ENCODE measurements at regions not wholly inside any gene's neighbourhood (a gene's known extent, or its start where the extent isn't known, plus 50 kb on each side); places are given as distances from the start of the nearest gene placed in this dataset.

GRCh38 chrX:80316526-80316925 lies 103.7 kb upstream of the TENT5D start:
- TF ChIP-seq POLR2A (IDR thresholded peaks at IDR 0.05; ENCODE audit: low read depth, low read length) (no peak), CTCF (conservative IDR thresholded peaks at IDR 0.05; ENCODE audit: low read depth, low read length) (no peak), CEBPB (IDR thresholded peaks at IDR 0.05; ENCODE audit: low read depth, low read length) (no peak), ELK1 (IDR thresholded peaks at IDR 0.05; ENCODE audit: borderline replicate concordance, low read depth, low read length) (no peak), RAD21 (IDR thresholded peaks at IDR 0.05; ENCODE audit: low read length) (no peak), BHLHE40 (IDR thresholded peaks at IDR 0.05; ENCODE audit: low read depth, low read length) (no peak), FOS (IDR thresholded peaks at IDR 0.05; ENCODE audit: low read depth, low read length) (no peak), NFE2L2 (IDR thresholded peaks at IDR 0.05; ENCODE audit: low read depth, low read length) (no peak), SMC3 (IDR thresholded peaks at IDR 0.05; ENCODE audit: low read depth, low read length) (no peak), MXI1 (IDR thresholded peaks at IDR 0.05; ENCODE audit: borderline replicate concordance, low read depth, low read length) (no peak), MAZ (IDR thresholded peaks at IDR 0.05; ENCODE audit: borderline replicate concordance, low read depth, low read length) (no peak)
- TF ChIP-seq, protein P1, sequence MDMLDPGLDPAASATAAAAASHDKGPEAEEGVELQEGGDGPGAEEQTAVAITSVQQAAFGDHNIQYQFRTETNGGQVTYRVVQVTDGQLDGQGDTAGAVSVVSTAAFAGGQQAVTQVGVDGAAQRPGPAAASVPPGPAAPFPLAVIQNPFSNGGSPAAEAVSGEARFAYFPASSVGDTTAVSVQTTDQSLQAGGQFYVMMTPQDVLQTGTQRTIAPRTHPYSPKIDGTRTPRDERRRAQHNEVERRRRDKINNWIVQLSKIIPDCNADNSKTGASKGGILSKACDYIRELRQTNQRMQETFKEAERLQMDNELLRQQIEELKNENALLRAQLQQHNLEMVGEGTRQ (IDR thresholded peaks at IDR 0.05; ENCODE audit: low read depth, low read length) = no peak
